Osteocyte (in vitro differentiated cells): ENCODE measurements at regions not wholly inside any gene's neighbourhood (a gene's known extent, or its start where the extent isn't known, plus 50 kb on each side); places are given as distances from the start of the nearest gene placed in this dataset.

ENCODE experiments used
- DNase-seq: peaks from one replicate; pipeline ENCODE4 v3.0.0; 2021; ENCODE audit warnings: mixed read lengths; ENCODE audit not compliant: unreplicated experiment; ENCODE audit errors: extremely low spot score
- H3K27ac Mint-ChIP-seq: one replicate; pipeline ENCODE4 v1.8.0; 2021; ENCODE audit warnings: mild to moderate bottlenecking, mixed read lengths; ENCODE audit not compliant: unreplicated experiment
- H3K27me3 Mint-ChIP-seq: one replicate; pipeline ENCODE4 v1.8.0; 2021; ENCODE audit warnings: mixed read lengths; ENCODE audit not compliant: unreplicated experiment
- H3K36me3 Mint-ChIP-seq: one replicate; pipeline ENCODE4 v1.8.0; 2021; ENCODE audit warnings: mixed read lengths; ENCODE audit not compliant: unreplicated experiment
- H3K4me1 Mint-ChIP-seq: one replicate; pipeline ENCODE4 v1.8.0; 2021; ENCODE audit warnings: mixed read lengths; ENCODE audit not compliant: unreplicated experiment
- H3K4me3 Mint-ChIP-seq: one replicate; pipeline ENCODE4 v1.8.0; 2021; ENCODE audit warnings: mild to moderate bottlenecking, moderate library complexity, mixed read lengths; ENCODE audit not compliant: unreplicated experiment
- H3K9me3 Mint-ChIP-seq: one replicate; pipeline ENCODE4 v1.8.0; 2021; ENCODE audit warnings: mixed read lengths; ENCODE audit not compliant: unreplicated experiment
- TF ChIP-seq, protein P1 (sequence below): fragments of 200-600 bp; sonication (generic); IDR thresholded peaks from 2 replicates; pipeline ENCODE4 v1.5.0; 2021; ENCODE audit warnings: antibody characterized with exemption, mild to moderate bottlenecking, moderate library complexity

DNA sequence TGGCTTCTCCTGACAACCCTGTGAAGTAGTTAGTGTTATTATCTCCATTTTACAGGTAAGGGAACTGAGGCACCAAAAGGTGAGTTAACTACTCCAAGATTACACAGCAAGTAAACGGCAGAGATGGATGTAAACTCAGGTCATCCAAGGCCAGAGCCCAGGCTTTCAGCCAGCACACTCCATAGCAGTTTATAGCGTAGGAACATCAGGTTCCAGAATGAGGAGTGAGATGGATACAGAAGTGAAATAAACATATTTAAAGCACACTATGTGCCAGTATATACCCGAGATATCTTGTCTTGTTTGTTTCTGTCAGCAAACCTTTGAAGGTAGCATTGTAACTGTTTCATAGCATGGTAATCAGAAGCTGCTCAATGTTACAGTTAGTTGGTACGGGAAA lies 279.0 kb downstream of the OXSM start:
- TF ChIP-seq, protein P1, sequence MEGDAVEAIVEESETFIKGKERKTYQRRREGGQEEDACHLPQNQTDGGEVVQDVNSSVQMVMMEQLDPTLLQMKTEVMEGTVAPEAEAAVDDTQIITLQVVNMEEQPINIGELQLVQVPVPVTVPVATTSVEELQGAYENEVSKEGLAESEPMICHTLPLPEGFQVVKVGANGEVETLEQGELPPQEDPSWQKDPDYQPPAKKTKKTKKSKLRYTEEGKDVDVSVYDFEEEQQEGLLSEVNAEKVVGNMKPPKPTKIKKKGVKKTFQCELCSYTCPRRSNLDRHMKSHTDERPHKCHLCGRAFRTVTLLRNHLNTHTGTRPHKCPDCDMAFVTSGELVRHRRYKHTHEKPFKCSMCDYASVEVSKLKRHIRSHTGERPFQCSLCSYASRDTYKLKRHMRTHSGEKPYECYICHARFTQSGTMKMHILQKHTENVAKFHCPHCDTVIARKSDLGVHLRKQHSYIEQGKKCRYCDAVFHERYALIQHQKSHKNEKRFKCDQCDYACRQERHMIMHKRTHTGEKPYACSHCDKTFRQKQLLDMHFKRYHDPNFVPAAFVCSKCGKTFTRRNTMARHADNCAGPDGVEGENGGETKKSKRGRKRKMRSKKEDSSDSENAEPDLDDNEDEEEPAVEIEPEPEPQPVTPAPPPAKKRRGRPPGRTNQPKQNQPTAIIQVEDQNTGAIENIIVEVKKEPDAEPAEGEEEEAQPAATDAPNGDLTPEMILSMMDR, result no peak
- no peak overlapping the region for H3K4me3 Mint-ChIP-seq
- H3K9me3 Mint-ChIP-seq, result no peaks in the 10 kb centered on the region
- DNase-seq, result no peak
- no peaks in the 10 kb centered on the region for H3K36me3 Mint-ChIP-seq
- peaks cover 3% of the 10 kb centered on the region for H3K27me3 Mint-ChIP-seq
- H3K4me1 Mint-ChIP-seq, result no peaks in the 10 kb centered on the region
- H3K27ac Mint-ChIP-seq, result no peak overlapping the region

GRCh38 chr3:26070854-26071253 lies 281.0 kb downstream of the OXSM start:
- H3K4me1 Mint-ChIP-seq, result no peaks in the 10 kb centered on the region
- H3K27me3 Mint-ChIP-seq, result peaks cover 8% of the 10 kb centered on the region
- H3K27ac Mint-ChIP-seq, result no peak overlapping the region
- TF ChIP-seq, protein P1, result no peak
- DNase-seq, result no peak
- no peaks in the 10 kb centered on the region for H3K9me3 Mint-ChIP-seq
- H3K36me3 Mint-ChIP-seq, result no peaks in the 10 kb centered on the region
- no peak overlapping the region for H3K4me3 Mint-ChIP-seq

- H3K36me3 Mint-ChIP-seq, result no peaks in the 10 kb centered on the region
- H3K4me1 Mint-ChIP-seq, result no peaks in the 10 kb centered on the region
- no peaks in the 10 kb centered on the region for H3K9me3 Mint-ChIP-seq
- no peak overlapping the region for H3K27ac Mint-ChIP-seq
- TF ChIP-seq, protein P1, result no peak
- peaks cover 10% of the 10 kb centered on the region for H3K27me3 Mint-ChIP-seq
- no peak for DNase-seq
- no peak overlapping the region for H3K4me3 Mint-ChIP-seq
Measured at GRCh38 chr3:26074080-26074479, 284.2 kb downstream of the OXSM start.

GRCh38 chr3:26078539-26078938 lies 288.6 kb downstream of the OXSM start:
- Mint-ChIP-seq H3K4me3 (no peak overlapping the region), H3K27me3 (peaks cover 8% of the 10 kb centered on the region), H3K36me3 (no peaks in the 10 kb centered on the region), H3K9me3 (no peaks in the 10 kb centered on the region), H3K27ac (no peak overlapping the region), H3K4me1 (no peaks in the 10 kb centered on the region)
- TF ChIP-seq, protein P1, result no peak
- no peak for DNase-seq

DNA sequence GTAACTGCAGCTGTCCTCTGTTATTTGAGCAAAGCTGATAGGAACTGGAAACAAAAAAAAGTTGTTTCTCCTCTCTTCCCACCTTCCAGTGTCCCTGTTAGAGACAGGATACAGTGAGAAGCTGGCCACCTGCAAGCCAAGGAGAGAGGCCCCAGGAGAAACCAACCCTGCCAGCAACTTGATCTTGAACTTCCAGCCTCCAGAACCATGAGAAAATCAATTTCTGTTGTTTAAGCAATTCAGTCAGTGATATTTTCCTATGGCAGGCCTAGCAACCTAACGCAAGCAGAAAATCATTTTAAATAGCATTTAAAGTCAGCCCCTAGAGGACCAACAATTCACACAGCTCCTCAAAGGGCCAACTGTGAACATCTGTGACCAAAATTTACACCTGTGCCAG lies 291.3 kb downstream of the OXSM start:
- Mint-ChIP-seq H3K4me3 (no peak overlapping the region), H3K36me3 (no peaks in the 10 kb centered on the region), H3K27ac (no peak overlapping the region), H3K4me1 (no peaks in the 10 kb centered on the region), H3K27me3 (peaks cover 2% of the 10 kb centered on the region), H3K9me3 (no peaks in the 10 kb centered on the region)
- TF ChIP-seq, protein P1, result no peak
- no peak for DNase-seq
